Neutrophil (primary cell): ENCODE measurements at regions not wholly inside any gene's neighbourhood (a gene's known extent, or its start where the extent isn't known, plus 50 kb on each side); places are given as distances from the start of the nearest gene placed in this dataset.

Experiments
- H3K27ac ChIP-seq: fragments of 200-600 bp; sonication (generic); 2 replicates; pipeline ENCODE4 v1.5.1; 2016; ENCODE audit warnings: mild to moderate bottlenecking, moderate library complexity
- H3K27me3 ChIP-seq: fragments of 200-600 bp; sonication (generic); 2 replicates; pipeline ENCODE4 v1.6.0; 2016; ENCODE audit warnings: mild to moderate bottlenecking
- H3K36me3 ChIP-seq: fragments of 200-600 bp; sonication (generic); 2 replicates; pipeline ENCODE4 v1.5.1; 2017
- H3K4me1 ChIP-seq, 2 experiments: fragments of 200-600 bp in 1 of 2; sonication (generic) in 1 of 2; 1 replicate in 1 of 2; 2 replicates in 1 of 2; pipeline versions ENCODE4 v1.5.1 to v1.6.1; 2013 to 2016; ENCODE audit warnings: low read depth in 1 of 2, low read length in 1 of 2, mild to moderate bottlenecking in 1 of 2, moderate library complexity in 1 of 2; ENCODE audit not compliant: control insufficient read depth in 1 of 2, insufficient read depth in 1 of 2
- H3K4me3 ChIP-seq, 2 experiments: fragments of 200-600 bp in 1 of 2; sonication (generic) in 1 of 2; 1 replicate in 1 of 2; 2 replicates in 1 of 2; pipeline ENCODE4 v1.5.1; 2013 to 2016; ENCODE audit warnings: low read depth in 1 of 2, low read length in 1 of 2, mild to moderate bottlenecking in 1 of 2, moderate library complexity in 1 of 2
- H3K9me3 ChIP-seq: fragments of 200-600 bp; sonication (generic); 2 replicates; pipeline ENCODE4 v1.5.1; 2016
- CTCF ChIP-seq: fragments of 200-600 bp; sonication (generic); IDR thresholded peaks from 2 replicates; pipeline ENCODE4 v1.5.1; 2016; ENCODE audit warnings: antibody characterized with exemption

- Histone ChIP-seq H3K27ac (no peak overlapping the region), H3K9me3 (no peaks in the 10 kb centered on the region), H3K4me3 (no peak overlapping the region), H3K27me3 (no peaks in the 10 kb centered on the region), H3K36me3 (no peaks in the 10 kb centered on the region), H3K4me1 (no peaks in the 10 kb centered on the region)
- TF ChIP-seq CTCF = no peak
These were observed 122.6 kb downstream of the P2RY1 start for GRCh38 chr3:152957491-152957890.

GRCh38 chr3:152959307-152959706 is 124.4 kb downstream of the P2RY1 start:
- H3K9me3 ChIP-seq = no peaks in the 10 kb centered on the region
- H3K4me1 ChIP-seq = no peaks in the 10 kb centered on the region
- no peaks in the 10 kb centered on the region for H3K27me3 ChIP-seq
- no peak overlapping the region for H3K27ac ChIP-seq
- no peak overlapping the region for H3K4me3 ChIP-seq
- no peak for TF ChIP-seq CTCF
- H3K36me3 ChIP-seq = no peaks in the 10 kb centered on the region

- Histone ChIP-seq H3K4me3 (no peak overlapping the region), H3K9me3 (no peaks in the 10 kb centered on the region), H3K4me1 (no peaks in the 10 kb centered on the region), H3K36me3 (no peaks in the 10 kb centered on the region), H3K27ac (no peak overlapping the region), H3K27me3 (no peaks in the 10 kb centered on the region)
- no peak for TF ChIP-seq CTCF
These were observed 125.8 kb downstream of the P2RY1 start for GRCh38 chr3:152960684-152961083.

GRCh38 chr3:152961323-152961722 is 126.4 kb downstream of the P2RY1 start:
- Histone ChIP-seq H3K9me3 (no peaks in the 10 kb centered on the region), H3K4me3 (no peak overlapping the region), H3K4me1 (no peaks in the 10 kb centered on the region), H3K27me3 (no peaks in the 10 kb centered on the region), H3K27ac (no peak overlapping the region), H3K36me3 (no peaks in the 10 kb centered on the region)
- TF ChIP-seq CTCF = no peak

- no peaks in the 10 kb centered on the region for H3K9me3 ChIP-seq
- no peak overlapping the region for H3K4me3 ChIP-seq
- TF ChIP-seq CTCF = no peak
- no peaks in the 10 kb centered on the region for H3K36me3 ChIP-seq
- H3K27me3 ChIP-seq = no peaks in the 10 kb centered on the region
- H3K27ac ChIP-seq = no peak overlapping the region
- H3K4me1 ChIP-seq = no peaks in the 10 kb centered on the region
These were observed 130.1 kb downstream of the P2RY1 start for GRCh38 chr3:152964911-152965609.
